Kidney epithelial cell (primary cell): ENCODE measurements at regions not wholly inside any gene's neighbourhood (a gene's known extent, or its start where the extent isn't known, plus 50 kb on each side); places are given as distances from the start of the nearest gene placed in this dataset.

Experiments
- DNase-seq: peaks from one replicate; pipeline ENCODE4 v3.0.0-alpha.2; 2010; ENCODE audit warnings: low read depth
- H3K27me3 ChIP-seq: 2 replicates; pipeline ENCODE4 v1.6.0; 2011; ENCODE audit warnings: low read length; ENCODE audit not compliant: control insufficient read depth, insufficient read depth
- H3K36me3 ChIP-seq: 2 replicates; pipeline ENCODE4 v1.5.1; 2011; ENCODE audit warnings: low read length; ENCODE audit not compliant: control insufficient read depth, insufficient read depth
- H3K4me3 ChIP-seq: 2 replicates; pipeline ENCODE4 v1.5.1; 2011; ENCODE audit warnings: low read depth, mild to moderate bottlenecking, control low read depth, low read length
- CTCF ChIP-seq: IDR thresholded peaks from 2 replicates; pipeline ENCODE4 v1.5.1; 2011; ENCODE audit warnings: mild to moderate bottlenecking, moderate library complexity, low read length, control low read depth, inconsistent platforms; ENCODE audit not compliant: insufficient read depth, poor library complexity, severe bottlenecking

DNA sequence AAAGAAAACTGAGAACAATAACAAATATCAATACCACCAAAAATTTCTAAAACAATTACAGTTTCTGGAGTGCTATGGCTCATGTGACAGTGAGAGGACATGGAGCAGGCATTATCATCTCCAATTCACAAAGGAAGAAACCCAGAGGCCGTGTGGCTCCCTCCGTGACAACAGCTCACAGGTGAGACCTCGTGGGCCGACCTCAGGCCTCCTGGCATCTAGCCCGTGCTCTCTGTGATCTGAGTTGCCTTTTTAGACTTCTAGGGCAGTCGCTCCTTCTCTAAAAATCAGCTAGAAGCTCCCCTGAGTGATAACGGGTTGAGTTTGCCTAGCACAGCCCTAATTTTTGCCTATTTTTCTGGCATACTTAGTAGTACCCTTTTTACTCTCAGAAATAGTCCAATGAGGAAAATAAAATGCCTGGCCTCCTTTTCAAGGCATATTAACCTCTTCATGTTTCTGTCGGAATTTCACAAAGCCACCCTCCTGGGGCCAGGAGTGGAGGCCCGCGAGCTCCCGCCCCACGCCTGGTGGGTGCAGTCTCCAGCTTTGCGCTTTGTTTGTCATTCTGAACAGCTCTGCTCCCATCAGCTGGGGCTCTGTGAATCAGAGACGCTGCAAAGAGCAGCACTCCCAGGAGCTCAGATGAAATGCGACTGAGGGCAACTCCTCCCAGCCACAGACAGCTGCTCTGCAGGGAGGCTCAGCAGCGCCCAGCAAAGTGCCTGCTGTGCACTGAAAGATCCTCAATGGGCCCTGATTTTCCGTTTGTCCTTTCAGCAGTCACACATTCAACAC, 292.5 kb downstream of the UQCRFS1 start:
- Histone ChIP-seq H3K27me3 (no peaks in the 10 kb centered on the region), H3K36me3 (no peaks in the 10 kb centered on the region), H3K4me3 (no peak overlapping the region)
- no peak for DNase-seq
- TF ChIP-seq CTCF: no peak

DNA sequence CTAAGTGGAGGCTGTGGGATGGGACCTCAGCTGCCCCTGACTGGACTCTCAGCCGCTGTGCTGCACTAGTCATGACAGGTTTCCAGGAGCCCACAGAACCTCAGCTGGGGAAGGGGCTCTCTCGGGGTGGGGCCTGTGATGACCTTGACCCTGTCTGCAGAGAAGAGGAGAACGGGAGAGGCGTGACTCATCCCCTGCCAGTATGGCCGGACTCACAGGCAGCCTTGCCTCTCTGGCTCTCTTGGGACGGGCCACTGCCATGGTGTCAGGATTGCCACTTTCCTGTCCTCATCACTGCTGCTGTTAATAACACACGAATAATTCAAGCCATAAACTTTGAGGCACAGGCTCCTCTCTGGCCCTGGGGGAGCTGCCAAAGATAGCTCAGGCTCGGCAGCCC, 295.3 kb downstream of the UQCRFS1 start:
- Histone ChIP-seq H3K27me3 (no peaks in the 10 kb centered on the region), H3K36me3 (no peaks in the 10 kb centered on the region), H3K4me3 (no peak overlapping the region)
- no peak for DNase-seq
- TF ChIP-seq CTCF: no peak

DNA sequence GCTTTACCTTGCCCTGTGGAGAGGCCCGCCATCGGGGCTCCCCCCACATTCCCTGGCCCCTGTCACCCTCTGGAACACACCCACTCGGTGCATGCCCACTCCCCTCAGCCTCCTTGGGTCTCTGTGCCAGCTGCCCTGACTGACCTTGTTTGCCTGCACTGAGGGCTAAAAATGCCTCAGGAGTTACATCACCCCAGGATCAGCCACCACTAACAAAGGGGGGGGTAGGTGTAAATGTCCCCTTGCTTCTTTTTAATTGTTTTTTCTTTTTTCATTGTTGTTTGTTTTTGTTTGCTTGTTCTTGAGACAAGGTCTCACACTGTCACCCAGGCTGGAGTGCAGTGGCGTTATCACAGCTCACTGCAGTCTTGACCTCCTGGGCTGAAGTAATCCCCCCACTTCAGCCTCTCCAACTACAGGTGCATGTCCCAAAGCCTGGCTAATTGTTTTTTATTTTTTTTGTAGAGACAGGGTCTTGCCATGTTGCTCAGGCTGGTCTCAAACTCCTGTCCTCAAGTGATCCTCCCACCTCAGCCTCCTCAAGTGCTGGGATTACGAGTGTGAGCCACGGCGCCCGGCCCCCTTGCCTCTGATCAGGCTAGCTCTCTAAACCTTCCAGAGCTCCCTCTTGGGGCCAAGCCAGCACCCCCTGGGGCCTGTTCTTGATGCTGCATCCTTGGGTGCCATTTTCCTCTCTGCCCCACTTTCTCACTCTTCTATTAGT, 297.1 kb downstream of the UQCRFS1 start:
- H3K4me3 ChIP-seq: no peak overlapping the region
- no peak for TF ChIP-seq CTCF
- H3K27me3 ChIP-seq: no peaks in the 10 kb centered on the region
- DNase-seq: no peak
- no peaks in the 10 kb centered on the region for H3K36me3 ChIP-seq

- no peak for TF ChIP-seq CTCF
- no peaks in the 10 kb centered on the region for H3K27me3 ChIP-seq
- DNase-seq: no peak
- no peak overlapping the region for H3K4me3 ChIP-seq
- no peaks in the 10 kb centered on the region for H3K36me3 ChIP-seq
Observed at GRCh38 chr19:28915202-28915601, 297.7 kb downstream of the UQCRFS1 start.

GRCh38 chr19:28914173-28914572, 298.8 kb downstream of the UQCRFS1 start:
- Histone ChIP-seq H3K27me3 (no peaks in the 10 kb centered on the region), H3K36me3 (no peaks in the 10 kb centered on the region), H3K4me3 (no peak overlapping the region)
- no peak for TF ChIP-seq CTCF
- DNase-seq: no peak
